GM12875 (cell line): ENCODE measurements at regions not wholly inside any gene's neighbourhood (a gene's known extent, or its start where the extent isn't known, plus 50 kb on each side); places are given as distances from the start of the nearest gene placed in this dataset.

ENCODE experiments used
- H3K4me3 ChIP-seq: one replicate; pipeline ENCODE4 v1.5.1; 2011; ENCODE audit warnings: low read depth, low read length, control low read depth
- TF ChIP-seq, protein P1 (sequence below): IDR thresholded peaks from 2 replicates; pipeline ENCODE4 v1.5.1; 2011; ENCODE audit warnings: low read depth, mild to moderate bottlenecking, control low read depth, inconsistent platforms, low read length, moderate library complexity, borderline replicate concordance; ENCODE audit not compliant: insufficient read depth

- no peak overlapping the region for H3K4me3 ChIP-seq
- TF ChIP-seq, protein P1, sequence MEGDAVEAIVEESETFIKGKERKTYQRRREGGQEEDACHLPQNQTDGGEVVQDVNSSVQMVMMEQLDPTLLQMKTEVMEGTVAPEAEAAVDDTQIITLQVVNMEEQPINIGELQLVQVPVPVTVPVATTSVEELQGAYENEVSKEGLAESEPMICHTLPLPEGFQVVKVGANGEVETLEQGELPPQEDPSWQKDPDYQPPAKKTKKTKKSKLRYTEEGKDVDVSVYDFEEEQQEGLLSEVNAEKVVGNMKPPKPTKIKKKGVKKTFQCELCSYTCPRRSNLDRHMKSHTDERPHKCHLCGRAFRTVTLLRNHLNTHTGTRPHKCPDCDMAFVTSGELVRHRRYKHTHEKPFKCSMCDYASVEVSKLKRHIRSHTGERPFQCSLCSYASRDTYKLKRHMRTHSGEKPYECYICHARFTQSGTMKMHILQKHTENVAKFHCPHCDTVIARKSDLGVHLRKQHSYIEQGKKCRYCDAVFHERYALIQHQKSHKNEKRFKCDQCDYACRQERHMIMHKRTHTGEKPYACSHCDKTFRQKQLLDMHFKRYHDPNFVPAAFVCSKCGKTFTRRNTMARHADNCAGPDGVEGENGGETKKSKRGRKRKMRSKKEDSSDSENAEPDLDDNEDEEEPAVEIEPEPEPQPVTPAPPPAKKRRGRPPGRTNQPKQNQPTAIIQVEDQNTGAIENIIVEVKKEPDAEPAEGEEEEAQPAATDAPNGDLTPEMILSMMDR, result no peak
These were observed 75.3 kb upstream of the IL6 start for GRCh38 chr7:22651534-22652243.

DNA sequence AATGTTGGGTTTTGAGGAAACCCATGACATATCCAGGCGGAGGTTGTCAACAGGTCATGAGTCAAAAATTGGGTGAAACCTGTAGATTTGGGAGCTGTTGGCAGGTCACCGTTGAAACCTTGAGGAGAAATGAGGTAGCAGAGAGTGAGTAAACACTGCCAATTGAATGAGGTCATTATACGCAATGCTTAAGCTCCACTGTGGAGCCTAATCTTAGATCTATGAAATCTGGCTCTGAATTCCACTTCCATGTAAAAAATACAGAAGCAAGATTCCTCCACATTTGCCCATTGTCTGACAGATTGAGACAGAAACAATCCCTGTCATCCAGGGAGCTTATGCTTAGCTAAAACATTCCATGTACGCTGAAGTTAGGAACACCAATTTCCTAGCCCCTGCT, 76.0 kb upstream of the IL6 start:
- H3K4me3 ChIP-seq, result no peak overlapping the region
- TF ChIP-seq, protein P1, result no peak

- H3K4me3 ChIP-seq, result no peak overlapping the region
These were observed 77.3 kb upstream of the IL6 start for GRCh38 chr7:22649686-22650085.

DNA sequence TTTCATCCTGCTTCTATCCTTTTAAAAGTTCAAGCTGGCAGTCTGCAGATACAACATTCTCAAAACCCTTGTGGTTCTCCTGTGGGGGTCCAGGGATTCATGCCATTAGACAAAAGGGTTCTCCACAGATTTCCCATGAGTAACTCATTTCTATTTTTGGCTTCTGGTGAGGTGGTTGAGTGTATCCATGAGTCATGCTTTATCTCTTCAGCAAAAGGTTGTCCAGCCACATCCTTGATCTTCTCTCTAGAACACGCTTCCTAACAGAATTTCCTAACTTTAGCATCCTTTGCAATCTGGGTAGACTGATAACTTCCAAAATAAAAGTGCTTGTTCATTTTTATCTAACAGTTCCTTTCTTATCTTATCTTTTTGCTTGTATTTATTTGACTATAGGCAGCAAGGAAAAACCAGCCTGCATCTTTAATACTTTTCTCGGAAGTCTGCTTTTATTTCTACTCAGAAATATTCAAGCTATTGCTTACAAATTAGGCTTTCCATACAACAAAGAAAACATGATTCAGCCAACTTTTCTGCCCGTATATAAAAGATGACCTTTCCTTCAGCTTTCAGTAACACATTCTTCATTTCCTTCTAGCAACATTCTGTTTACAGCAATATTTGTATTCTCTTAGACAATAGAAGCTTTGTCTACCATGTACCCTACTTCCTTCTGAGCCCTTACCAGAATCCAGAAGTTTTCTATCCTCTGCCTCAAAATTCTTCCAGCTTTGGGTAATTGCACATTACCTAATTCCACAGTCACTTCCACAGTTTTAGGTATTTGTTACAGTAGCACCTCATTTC, 79.3 kb upstream of the IL6 start:
- TF ChIP-seq, protein P1, result no peak
- H3K4me3 ChIP-seq, result no peak overlapping the region

More at GRCh38 chr7:22649686-22650085, 77.3 kb upstream of the IL6 start:
- TF ChIP-seq, protein P1, result no peak

- TF ChIP-seq, protein P1, result no peak
These were observed 81.4 kb upstream of the IL6 start for GRCh38 chr7:22645418-22646181.

DNA sequence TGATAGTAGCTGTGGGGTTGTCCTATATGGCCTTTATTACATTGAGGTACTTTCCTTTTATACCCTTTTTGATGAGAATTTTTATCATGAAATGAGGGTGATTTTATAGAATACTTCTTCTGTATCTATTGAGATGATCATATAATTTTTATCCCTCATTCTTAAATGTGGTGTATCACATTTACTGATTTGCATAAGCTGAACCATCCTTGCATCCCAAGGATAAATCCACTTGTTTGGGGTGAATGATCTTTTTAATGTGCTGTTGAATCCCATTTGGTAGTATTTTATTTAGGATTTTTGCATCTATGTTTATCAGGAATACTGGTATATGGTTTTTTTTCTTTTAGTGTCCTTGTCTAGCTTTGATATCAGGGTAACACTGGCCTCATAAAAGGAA, 84.5 kb upstream of the IL6 start:
- H3K4me3 ChIP-seq, result no peak overlapping the region
- TF ChIP-seq, protein P1, result no peak

More at GRCh38 chr7:22645418-22646181, 81.4 kb upstream of the IL6 start:
- no peak overlapping the region for H3K4me3 ChIP-seq
